ENCODE measurements at regions not wholly inside any gene's neighbourhood (a gene's known extent, or its start where the extent isn't known, plus 50 kb on each side); places are given as distances from the start of the nearest gene placed in this dataset.

DNA sequence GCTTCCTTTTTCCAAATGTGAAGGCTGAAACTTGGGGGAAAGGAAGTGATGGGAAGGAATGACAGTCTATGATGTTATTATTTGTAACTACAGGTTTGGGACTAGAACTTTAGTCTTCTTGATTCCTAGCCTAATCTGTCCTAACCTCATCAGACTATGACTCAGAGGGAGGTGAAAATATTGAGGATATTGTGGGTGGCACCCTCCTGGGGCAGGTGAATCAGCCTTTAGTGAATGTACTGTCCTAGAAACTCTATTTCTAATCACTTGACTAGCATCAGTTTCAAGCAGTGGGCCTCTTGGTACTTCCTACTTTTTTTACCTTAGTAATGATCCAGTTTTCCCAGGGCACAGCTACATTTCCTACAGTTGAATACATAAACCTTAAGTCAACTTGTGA lies 829.0 kb upstream of the API5 start:
- no peak for DNase-seq (ENCODE audit: low spot score)

DNA sequence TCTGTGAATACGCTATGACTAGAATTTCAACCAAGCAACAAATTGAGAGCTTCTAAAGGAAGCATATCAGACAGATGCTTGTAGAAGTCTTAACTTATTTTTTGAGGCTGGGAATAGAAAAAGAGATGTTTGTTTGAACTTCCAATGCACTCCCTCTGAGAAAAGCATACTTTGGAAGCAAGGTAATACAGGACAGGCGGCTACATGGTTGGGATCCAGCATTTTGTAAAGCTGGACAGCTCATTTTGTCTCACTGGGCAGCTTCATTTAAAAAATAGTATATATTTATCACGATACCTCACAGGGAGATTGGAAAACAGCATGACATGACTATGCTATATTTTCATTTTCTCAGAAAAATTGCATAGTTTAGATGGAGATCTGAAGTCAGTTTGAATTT lies 821.3 kb upstream of the API5 start:
- no peak for DNase-seq (ENCODE audit: low spot score)

GRCh38 chr11:42494459-42494858 lies 817.3 kb upstream of the API5 start:
- DNase-seq (ENCODE audit: low spot score) = no peak

DNA sequence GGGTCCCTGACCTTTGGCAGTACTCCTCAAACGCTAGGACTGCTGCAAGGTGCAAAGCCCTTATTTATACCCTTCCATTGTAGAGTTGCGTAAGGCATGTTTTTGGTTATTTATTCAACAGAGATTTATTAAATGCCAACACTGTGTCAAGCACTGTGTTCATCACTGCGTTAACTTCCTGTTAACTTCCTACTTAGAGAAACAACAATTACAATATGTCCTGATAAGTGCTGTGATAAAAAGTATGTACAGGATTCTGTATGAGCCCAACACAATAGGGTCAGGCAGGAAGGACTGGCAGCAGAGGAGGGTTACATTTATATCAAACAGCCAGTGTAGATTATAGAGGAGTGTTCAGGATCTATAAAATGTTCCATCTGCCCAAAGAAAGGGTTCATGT lies 812.8 kb upstream of the API5 start:
- DNase-seq (ENCODE audit: low spot score) = no peak

GRCh38 chr11:42502151-42502550 lies 809.6 kb upstream of the API5 start:
- DNase-seq (ENCODE audit: low spot score) = no peak

DNA sequence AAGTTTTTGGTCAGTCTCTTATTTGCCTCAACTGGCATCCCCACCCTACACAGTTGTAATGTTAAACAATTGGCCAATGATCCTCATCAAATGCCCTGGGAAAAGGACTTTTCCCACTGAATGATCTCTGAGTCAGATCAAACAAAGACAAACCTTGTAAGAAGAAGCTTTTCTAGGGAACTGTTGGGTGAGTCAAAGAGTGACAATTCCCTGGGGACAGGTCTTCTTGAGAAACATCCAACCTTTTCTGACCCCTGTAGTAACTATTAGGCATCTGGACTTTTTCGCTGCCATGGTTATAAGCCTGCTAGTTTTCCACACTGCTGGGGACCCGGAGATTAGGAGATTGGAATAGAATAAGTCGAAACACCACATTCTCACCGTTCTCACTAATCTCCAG lies 789.8 kb upstream of the API5 start:
- no peak for DNase-seq (ENCODE audit: low spot score)

- peak; percentile 81 for DNase-seq (ENCODE audit: low spot score)
These were observed 787.1 kb upstream of the API5 start for GRCh38 chr11:42524534-42525227.

DNA sequence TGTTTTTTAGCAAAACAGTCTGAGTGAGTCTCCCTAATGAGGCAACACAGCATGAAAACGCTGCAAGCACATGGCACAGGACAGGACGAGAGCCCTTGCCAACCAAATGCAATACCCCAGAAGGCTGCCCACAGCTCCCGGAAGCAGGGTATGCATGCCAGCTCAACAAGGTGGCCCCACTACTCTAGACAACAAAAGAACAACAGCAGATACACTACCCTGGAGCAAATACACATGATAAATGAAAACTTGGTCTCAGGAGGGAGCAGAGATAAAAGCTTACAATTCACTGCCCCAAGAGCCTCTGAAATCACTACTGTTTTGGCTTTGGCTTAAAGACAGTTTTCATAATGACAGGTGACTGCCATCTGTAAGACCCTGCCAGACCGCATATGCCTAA lies 785.4 kb upstream of the API5 start:
- DNase-seq (ENCODE audit: low spot score) = no peak

DNA sequence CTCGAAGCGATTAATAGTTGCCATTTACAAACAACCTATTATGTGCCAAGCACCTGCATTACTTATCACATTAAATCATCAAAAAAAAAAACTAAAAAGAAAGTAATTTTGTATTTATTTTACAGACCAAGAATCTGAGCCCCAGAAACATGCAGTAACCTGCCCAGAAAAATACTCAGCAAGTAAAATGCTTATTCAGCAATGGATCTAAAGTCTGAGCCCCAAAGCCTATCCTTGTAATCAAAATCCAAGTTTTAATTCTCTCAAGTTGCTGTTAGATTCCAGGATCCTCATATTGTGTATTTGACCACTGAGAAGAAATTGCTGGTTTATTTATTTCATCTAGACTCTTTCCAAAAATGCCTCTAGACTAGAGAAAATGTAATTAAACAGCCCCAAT lies 783.3 kb upstream of the API5 start:
- DNase-seq (ENCODE audit: low spot score) = no peak

- no peak for DNase-seq (ENCODE audit: low spot score)
These were observed 782.9 kb upstream of the API5 start for GRCh38 chr11:42528911-42529310.

GRCh38 chr11:42536611-42537360 lies 775.0 kb upstream of the API5 start:
- DNase-seq (ENCODE audit: low spot score) = no peak

GRCh38 chr11:42542336-42542735 lies 769.5 kb upstream of the API5 start:
- no peak for DNase-seq (ENCODE audit: low spot score)

GRCh38 chr11:42543844-42544419 lies 767.9 kb upstream of the API5 start:
- no peak for DNase-seq (ENCODE audit: low spot score)

DNA sequence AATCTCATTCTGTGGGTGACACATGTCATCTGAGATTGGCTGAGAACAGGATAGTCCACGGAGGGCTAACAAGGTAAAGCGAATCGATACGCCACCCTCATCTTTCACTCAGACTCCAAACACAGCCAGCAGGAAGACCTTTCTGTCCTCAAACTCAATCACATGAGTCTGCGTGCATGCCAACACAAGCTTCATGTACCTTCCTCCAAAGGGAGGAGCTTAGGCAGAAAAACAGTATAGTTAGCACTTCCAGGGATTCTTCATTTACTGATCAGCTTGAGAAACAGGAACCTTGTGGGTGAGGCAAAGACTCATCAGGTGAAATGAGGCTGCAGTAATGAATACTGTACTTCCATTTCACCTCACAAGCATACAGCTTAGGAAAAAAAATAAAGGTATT lies 767.1 kb upstream of the API5 start:
- DNase-seq (ENCODE audit: low spot score) = no peak

GRCh38 chr11:42545954-42546353 lies 765.8 kb upstream of the API5 start:
- no peak for DNase-seq (ENCODE audit: low spot score)

GRCh38 chr11:42552786-42553185 lies 759.0 kb upstream of the API5 start:
- no peak for DNase-seq (ENCODE audit: low spot score)

GRCh38 chr11:42555190-42555589 lies 756.6 kb upstream of the API5 start:
- no peak for DNase-seq (ENCODE audit: low spot score)

- DNase-seq (ENCODE audit: low spot score) = no peak
These were observed 740.5 kb upstream of the API5 start for GRCh38 chr11:42571131-42571877.

GRCh38 chr11:42571878-42572610 lies 739.8 kb upstream of the API5 start:
- no peak for DNase-seq (ENCODE audit: low spot score)

- DNase-seq (ENCODE audit: low spot score) = no peak
These were observed 735.5 kb upstream of the API5 start for GRCh38 chr11:42576318-42576717.

DNA sequence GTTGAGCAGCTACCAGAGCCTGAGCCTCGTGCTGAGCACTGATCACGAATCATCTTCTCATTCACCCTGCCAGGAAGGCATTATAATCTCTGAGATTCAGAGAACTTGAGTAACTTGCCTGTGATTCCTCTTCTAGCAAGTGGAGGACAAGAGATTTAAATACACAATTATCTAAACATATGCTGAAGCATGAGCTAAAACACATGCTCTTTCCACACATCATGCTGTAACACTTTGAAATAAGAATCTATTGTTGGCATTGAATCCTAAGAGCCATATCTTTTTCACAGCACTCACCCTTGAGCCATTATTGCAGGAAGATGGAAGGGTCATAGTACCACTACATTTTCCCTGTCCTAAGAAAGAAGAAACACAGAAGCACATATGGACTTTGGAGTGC lies 722.5 kb upstream of the API5 start:
- no peak for DNase-seq (ENCODE audit: low spot score)

DNA sequence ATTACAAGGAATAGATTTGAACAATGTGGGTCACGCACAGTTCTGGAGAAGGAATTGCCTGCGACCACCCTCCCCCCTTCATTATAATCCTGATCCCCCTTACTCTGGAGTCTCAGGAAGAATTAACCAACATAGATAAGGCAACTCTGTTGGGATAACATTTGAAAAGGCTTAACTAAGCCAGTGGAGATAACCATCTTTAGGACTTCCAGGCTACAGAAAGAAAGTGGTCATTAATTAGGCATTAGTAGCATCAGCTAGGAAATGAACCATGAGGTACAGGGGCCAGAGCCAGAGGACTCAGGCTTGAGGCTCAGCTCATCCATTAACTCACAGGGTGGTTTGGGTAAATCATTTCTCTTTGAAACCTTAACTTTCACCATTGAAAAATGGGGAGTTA lies 720.0 kb upstream of the API5 start:
- DNase-seq (ENCODE audit: low spot score) = no peak
